Stromal cell of bone marrow (primary cell): ENCODE measurements at regions not wholly inside any gene's neighbourhood (a gene's known extent, or its start where the extent isn't known, plus 50 kb on each side); places are given as distances from the start of the nearest gene placed in this dataset.

Experiments used
- DNase-seq: peaks from one replicate; pipeline ENCODE4 v3.0.0-alpha.2; 2012; ENCODE audit warnings: low read depth

- DNase-seq = no peak
These were observed 1301.4 kb upstream of the PIK3C3 start for GRCh38 chr18:40653682-40654081.

GRCh38 chr18:40652321-40652720 lies 1302.7 kb upstream of the PIK3C3 start:
- no peak for DNase-seq

GRCh38 chr18:40651163-40651562 lies 1303.9 kb upstream of the PIK3C3 start:
- no peak for DNase-seq

GRCh38 chr18:40642692-40643229 lies 1312.3 kb upstream of the PIK3C3 start:
- DNase-seq = no peak

GRCh38 chr18:40631319-40631718 lies 1323.7 kb upstream of the PIK3C3 start:
- DNase-seq = no peak

GRCh38 chr18:40630496-40630895 lies 1324.5 kb upstream of the PIK3C3 start:
- no peak for DNase-seq

GRCh38 chr18:40624959-40625358 lies 1330.1 kb upstream of the PIK3C3 start:
- no peak for DNase-seq

GRCh38 chr18:40613721-40614120 lies 1341.3 kb upstream of the PIK3C3 start:
- DNase-seq = no peak

GRCh38 chr18:40612356-40612755 lies 1342.7 kb upstream of the PIK3C3 start:
- DNase-seq = no peak

- no peak for DNase-seq
These were observed 1346.8 kb upstream of the PIK3C3 start for GRCh38 chr18:40608226-40608625.

- no peak for DNase-seq
These were observed 1347.4 kb upstream of the PIK3C3 start for GRCh38 chr18:40607542-40608148.

- no peak for DNase-seq
These were observed 1348.0 kb upstream of the PIK3C3 start for GRCh38 chr18:40606996-40607395.

GRCh38 chr18:40583671-40584070 lies 1371.4 kb upstream of the PIK3C3 start:
- DNase-seq = no peak

- no peak for DNase-seq
These were observed 1372.9 kb upstream of the PIK3C3 start for GRCh38 chr18:40582105-40582504.

- no peak for DNase-seq
These were observed 1377.1 kb upstream of the PIK3C3 start for GRCh38 chr18:40577981-40578365.

- no peak for DNase-seq
These were observed 1377.6 kb upstream of the PIK3C3 start for GRCh38 chr18:40577239-40577980.

GRCh38 chr18:40576507-40577115 lies 1378.4 kb upstream of the PIK3C3 start:
- DNase-seq = no peak

GRCh38 chr18:40570615-40571014 lies 1384.4 kb upstream of the PIK3C3 start:
- no peak for DNase-seq

- no peak for DNase-seq
These were observed 1385.4 kb upstream of the PIK3C3 start for GRCh38 chr18:40569605-40570004.

GRCh38 chr18:40566510-40566844 lies 1388.6 kb upstream of the PIK3C3 start:
- no peak for DNase-seq

- DNase-seq = no peak
These were observed 1389.1 kb upstream of the PIK3C3 start for GRCh38 chr18:40565805-40566509.

- DNase-seq = no peak
These were observed 1395.5 kb upstream of the PIK3C3 start for GRCh38 chr18:40559556-40559955.
